GM18505 (cell line): ENCODE measurements at regions not wholly inside any gene's neighbourhood (a gene's known extent, or its start where the extent isn't known, plus 50 kb on each side); places are given as distances from the start of the nearest gene placed in this dataset.

Source experiments
- ATAC-seq: cut with Tn5 transposase; IDR thresholded peaks from one replicate; pipeline ENCODE4 v1.9.1; 2021; ENCODE audit not compliant: unreplicated experiment
- POLR2A ChIP-seq: IDR thresholded peaks from 4 replicates; pipeline ENCODE4 v1.6.1; 2011; ENCODE audit warnings: borderline replicate concordance; ENCODE audit not compliant: insufficient read depth, insufficient read length; ENCODE audit errors: extremely low read depth

GRCh38 chr13:80118506-80118905 is 222.4 kb downstream of the SPRY2 start:
- no peak for TF ChIP-seq POLR2A
- ATAC-seq, result no peak

GRCh38 chr13:80118099-80118498 is 222.8 kb downstream of the SPRY2 start:
- no peak for TF ChIP-seq POLR2A
- ATAC-seq, result no peak

GRCh38 chr13:80117515-80117914 is 223.4 kb downstream of the SPRY2 start:
- TF ChIP-seq POLR2A, result no peak
- ATAC-seq, result no peak

- TF ChIP-seq POLR2A, result no peak
- ATAC-seq, result no peak
Measured at GRCh38 chr13:80116107-80116506, 224.8 kb downstream of the SPRY2 start.

- no peak for ATAC-seq
- TF ChIP-seq POLR2A, result no peak
Measured at GRCh38 chr13:80115616-80116015, 225.3 kb downstream of the SPRY2 start.

- TF ChIP-seq POLR2A, result no peak
- ATAC-seq, result no peak
Measured at GRCh38 chr13:80113714-80114454, 227.0 kb downstream of the SPRY2 start.

GRCh38 chr13:80109303-80109702 is 231.6 kb downstream of the SPRY2 start:
- ATAC-seq, result no peak
- no peak for TF ChIP-seq POLR2A

GRCh38 chr13:80105350-80105749 is 235.6 kb downstream of the SPRY2 start:
- ATAC-seq, result no peak

GRCh38 chr13:80101040-80101439 is 239.9 kb downstream of the SPRY2 start:
- TF ChIP-seq POLR2A, result no peak
- no peak for ATAC-seq

More at GRCh38 chr13:80105350-80105749, 235.6 kb downstream of the SPRY2 start:
- TF ChIP-seq POLR2A, result no peak

GRCh38 chr13:80100636-80101035 is 240.3 kb downstream of the SPRY2 start:
- ATAC-seq, result no peak
- no peak for TF ChIP-seq POLR2A

GRCh38 chr13:80097561-80097960 is 243.4 kb downstream of the SPRY2 start:
- no peak for TF ChIP-seq POLR2A
- ATAC-seq, result no peak

- ATAC-seq, result no peak
Measured at GRCh38 chr13:80096383-80096782, 244.5 kb downstream of the SPRY2 start.

GRCh38 chr13:80094526-80094925 is 246.4 kb downstream of the SPRY2 start:
- no peak for TF ChIP-seq POLR2A
- no peak for ATAC-seq

More at GRCh38 chr13:80096383-80096782, 244.5 kb downstream of the SPRY2 start:
- TF ChIP-seq POLR2A, result no peak

GRCh38 chr13:80093888-80094287 is 247.0 kb downstream of the SPRY2 start:
- no peak for TF ChIP-seq POLR2A
- ATAC-seq, result no peak
